Activated CD4-positive, alpha-beta T cell treated with anti-CD3 and anti-CD28 coated beads for 36 hours (primary cell): ENCODE measurements at regions not wholly inside any gene's neighbourhood (a gene's known extent, or its start where the extent isn't known, plus 50 kb on each side); places are given as distances from the start of the nearest gene placed in this dataset.
"Not testable (repeated sequence)": the region's sequence is repeated elsewhere in the genome, so short reads cannot be mapped to it uniquely, and the experiment has no call there.

ENCODE experiments used
- ATAC-seq: fragments of 200-7000 bp; cut with Tn5 transposase; one replicate; pipeline ENCODE4 v1.10.0; 2021; ENCODE audit warnings: mild to moderate bottlenecking, moderate library complexity
- CTCF ChIA-PET: fragments of 350-600 bp; sonication (Branson Sonifier 250); formaldehyde crosslinking; loops from one replicate; lab custom pipeline; 2021; ENCODE audit warnings: antibody characterized with exemption; lab: Charles Lee
- POLR2A ChIA-PET: fragments of 350-600 bp; sonication (Branson Sonifier 250); formaldehyde crosslinking; loops from one replicate; lab custom pipeline; 2021; ENCODE audit warnings: antibody characterized with exemption, inconsistent platforms; lab: Charles Lee
- DNase-seq: peaks from one replicate; pipeline ENCODE4 v3.0.0-alpha.2; 2020
- H3K27ac Mint-ChIP-seq: one replicate; pipeline ENCODE4 v1.8.0; 2021; ENCODE audit warnings: mixed read lengths
- H3K27me3 Mint-ChIP-seq: one replicate; pipeline ENCODE4 v1.8.0; 2021; ENCODE audit warnings: mixed read lengths
- H3K36me3 Mint-ChIP-seq: one replicate; pipeline ENCODE4 v1.8.0; 2021; ENCODE audit warnings: low read depth, mixed read lengths
- H3K4me1 Mint-ChIP-seq: one replicate; pipeline ENCODE4 v1.8.0; 2021; ENCODE audit warnings: mixed read lengths
- H3K4me3 Mint-ChIP-seq: one replicate; pipeline ENCODE4 v1.8.0; 2021; ENCODE audit warnings: mild to moderate bottlenecking, moderate library complexity, mixed read lengths
- H3K9me3 Mint-ChIP-seq: one replicate; pipeline ENCODE4 v1.8.0; 2021; ENCODE audit warnings: low read depth, mixed read lengths
- intact Hi-C, 2 experiments: fragments of 100-400 bp; cut with DNase I in 1 of 2; cut with micrococcal nuclease in 1 of 2; formaldehyde crosslinking; loops; one replicate each; pipeline versions ENCODE4 v1.14.2 to v1.15.1; 2022 to 2024; cut with DNase I, micrococcal nuclease

DNA sequence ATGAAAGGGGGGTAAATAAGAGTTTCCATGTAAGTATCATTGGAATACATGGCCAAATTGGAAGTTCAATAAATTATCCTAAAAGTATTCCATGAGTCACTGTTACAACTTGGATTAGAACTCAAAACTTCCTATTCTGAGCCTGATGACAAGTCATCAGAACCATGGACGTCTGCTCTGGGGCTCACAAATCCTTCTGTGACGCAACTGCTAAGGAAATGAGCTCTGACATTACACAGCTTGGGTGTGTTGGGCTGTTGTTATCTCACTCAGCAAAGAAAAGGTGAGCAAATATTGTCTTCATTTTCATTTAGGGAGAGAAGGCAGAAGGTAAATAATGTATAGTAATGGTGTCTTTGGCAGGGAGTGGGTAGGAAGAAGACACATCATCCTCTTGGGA lies 214.8 kb upstream of the ADO start:
- no peak for DNase-seq
- Mint-ChIP-seq H3K4me1 (peaks cover 4% of the 10 kb centered on the region), H3K4me3 (no peak overlapping the region), H3K27ac (no peak overlapping the region), H3K36me3 (no peaks in the 10 kb centered on the region), H3K27me3 (peaks cover 22% of the 10 kb centered on the region), H3K9me3 (no peaks in the 10 kb centered on the region)
- ChIA-PET POLR2A (no interaction called here), CTCF (interaction anchor here (1.1 to 1.2 kb wide), 2 partner anchors 33 to 490 kb away, joined by 3 read pairs; no protein-coding TSS in a partner anchor)
- no peak for ATAC-seq
- intact Hi-C loops: loop anchor here (5.0 to 10.0 kb wide), 4 partner anchors 97 to 1135 kb away; partner anchors contain the start of gene EGR2 (in 1 of the 2)

DNA sequence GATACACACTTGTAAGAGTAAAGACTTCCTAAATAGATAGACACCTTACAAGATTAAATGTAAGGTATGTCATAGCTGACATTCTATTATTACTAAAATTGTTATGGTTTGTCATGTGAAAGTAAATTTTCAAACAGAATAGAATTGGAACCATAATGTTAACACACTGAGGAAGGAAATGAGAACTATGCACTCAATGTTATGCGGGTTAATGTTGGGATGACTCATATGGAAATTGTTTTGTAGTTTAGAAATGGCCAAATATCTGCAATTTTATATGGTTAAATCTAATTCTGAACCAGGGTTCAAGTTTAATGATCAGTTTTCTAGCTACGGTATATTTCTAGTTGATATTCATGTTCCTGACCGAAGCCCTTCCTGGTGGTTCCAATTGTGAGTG lies 214.2 kb upstream of the ADO start:
- DNase-seq (no peak), ATAC-seq (no peak)
- POLR2A ChIA-PET: no interaction called here
- intact Hi-C loops: loop anchor here (5.0 to 10.0 kb wide), 4 partner anchors 98 to 1134 kb away; partner anchors contain the start of gene EGR2 (in 1 of the 2)
- CTCF ChIA-PET: interaction anchor here (1.0 to 1.5 kb wide), 5 partner anchors 20 to 568 kb away, joined by 3 to 4 read pairs (median 3); no protein-coding TSS in a partner anchor
- peaks cover 4% of the 10 kb centered on the region for H3K4me1 Mint-ChIP-seq
- no peaks in the 10 kb centered on the region for H3K36me3 Mint-ChIP-seq
- no peak overlapping the region for H3K4me3 Mint-ChIP-seq
- peaks cover 18% of the 10 kb centered on the region for H3K27me3 Mint-ChIP-seq
- H3K9me3 Mint-ChIP-seq: no peaks in the 10 kb centered on the region
- H3K27ac Mint-ChIP-seq: no peak overlapping the region

DNA sequence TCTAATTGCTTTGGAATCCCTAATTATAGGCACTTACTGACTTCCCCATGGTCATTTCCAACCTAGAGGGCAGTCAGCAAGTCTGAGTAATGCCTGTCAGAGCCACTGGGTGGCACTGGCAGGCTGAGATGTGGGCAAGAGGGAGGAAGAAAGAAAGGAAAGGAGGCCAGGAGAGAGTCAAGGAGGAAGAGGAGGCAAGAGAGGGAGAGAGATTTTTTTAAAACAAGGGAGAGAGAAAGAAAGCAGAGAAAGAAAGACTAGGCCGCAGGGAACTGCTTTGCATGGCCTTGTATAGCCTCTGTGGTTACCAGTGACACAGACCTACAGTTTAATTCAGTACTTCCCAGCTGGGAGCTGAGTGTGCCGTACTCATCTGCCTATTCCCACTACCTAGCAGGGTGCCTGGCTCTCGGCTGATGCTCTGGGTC lies 210.4 kb upstream of the ADO start:
- ChIA-PET CTCF (interaction anchor here (0.6 to 2.2 kb wide), 16 partner anchors 11 to 572 kb away, joined by 3 to 12 read pairs (median 4); no protein-coding TSS in a partner anchor), POLR2A (no interaction called here)

DNA sequence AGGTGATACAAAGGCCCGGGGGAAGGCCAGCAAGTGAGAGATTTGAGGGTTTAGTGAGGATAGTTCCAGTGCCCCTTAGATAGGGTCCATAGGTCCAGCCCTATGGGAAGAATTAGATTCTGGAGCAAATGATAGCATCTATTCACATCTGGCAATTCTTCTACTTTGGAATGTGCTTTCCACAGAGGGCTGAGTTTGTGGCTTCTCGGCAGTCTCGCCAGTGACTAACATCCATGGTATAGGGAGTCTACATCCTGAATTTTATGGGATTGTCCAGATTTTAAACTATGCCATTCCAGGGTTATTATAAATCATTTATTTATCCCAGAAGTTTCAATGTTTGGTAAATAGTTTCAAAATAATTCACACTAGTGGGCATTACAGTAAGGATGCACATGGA lies 207.3 kb upstream of the ADO start:
- Mint-ChIP-seq H3K36me3 (no peaks in the 10 kb centered on the region), H3K4me1 (peaks cover 4% of the 10 kb centered on the region), H3K4me3 (no peak overlapping the region), H3K9me3 (no peaks in the 10 kb centered on the region), H3K27ac (no peak overlapping the region), H3K27me3 (peaks cover 12% of the 10 kb centered on the region)
- ChIA-PET CTCF (interaction anchor here (0.7 kb wide), 2 partner anchors 39 to 158 kb away, joined by 3 read pairs; no protein-coding TSS in a partner anchor), POLR2A (no interaction called here)
- intact Hi-C loops: loop anchor here (10.0 kb wide), 2 partner anchors 162 to 1128 kb away; no protein-coding TSS in a partner anchor
- ATAC-seq (no peak), DNase-seq (no peak)

More for the DNA sequence above, 210.4 kb upstream of the ADO start:
- Mint-ChIP-seq H3K27ac (no peak overlapping the region), H3K9me3 (no peaks in the 10 kb centered on the region), H3K27me3 (peaks cover 14% of the 10 kb centered on the region), H3K36me3 (no peaks in the 10 kb centered on the region), H3K4me1 (peaks cover 4% of the 10 kb centered on the region), H3K4me3 (no peak overlapping the region)
- DNase-seq (peak; percentile 71), ATAC-seq (peak; percentile 84)
- intact Hi-C loops: loop anchor here (1.0 to 10.0 kb wide), 8 partner anchors 102 to 1131 kb away; partner anchors contain the start of gene EGR2 (in 1 of the 2)

DNA sequence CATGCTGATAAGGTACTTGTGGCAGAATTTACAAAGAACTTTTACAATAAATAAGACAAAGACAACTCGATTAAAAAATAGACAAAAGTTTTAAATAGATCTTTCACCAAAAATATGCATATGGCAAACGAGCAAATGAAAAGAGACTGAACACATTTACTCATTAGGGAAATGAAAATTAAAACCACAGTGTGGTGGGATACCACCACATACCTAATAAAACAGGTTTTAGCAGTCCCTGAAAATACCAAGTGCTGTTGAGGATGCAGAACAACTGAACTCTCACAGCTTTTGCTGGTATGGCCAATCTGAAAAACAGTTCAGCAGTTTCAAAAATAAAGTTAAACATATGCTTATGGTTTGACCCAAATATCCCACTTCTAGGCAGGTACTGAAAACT lies 205.4 kb upstream of the ADO start:
- no peak for ATAC-seq
- intact Hi-C loops: loop anchor here (10.0 kb wide), 2 partner anchors 164 to 1126 kb away; no protein-coding TSS in a partner anchor
- POLR2A ChIA-PET: no interaction called here

DNA sequence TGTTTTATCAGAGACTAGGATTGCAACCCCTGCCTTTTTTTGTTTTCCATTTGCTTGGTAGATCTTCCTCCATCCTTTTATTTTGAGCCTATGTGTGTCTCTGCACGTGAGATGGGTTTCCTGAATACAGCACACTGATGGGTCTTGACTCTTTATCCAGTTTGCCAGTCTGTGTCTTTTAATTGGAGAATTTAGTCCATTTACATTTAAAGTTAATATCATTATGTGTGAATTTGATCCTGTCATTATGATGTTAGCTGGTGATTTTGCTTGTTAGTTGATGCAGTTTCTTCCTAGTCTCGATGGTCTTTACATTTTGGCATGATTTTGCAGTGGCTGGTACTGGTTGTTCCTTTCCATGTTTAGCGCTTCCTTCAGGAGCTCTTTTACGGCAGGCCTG lies 198.0 kb upstream of the ADO start:
- intact Hi-C loops: not testable (repeated sequence)

More for the DNA sequence above, 205.4 kb upstream of the ADO start:
- no peak overlapping the region for H3K4me3 Mint-ChIP-seq
- DNase-seq: no peak
- CTCF ChIA-PET: interaction anchor here (0.6 kb wide), 1 partner anchor 38 kb away, joined by 3 read pairs; no protein-coding TSS in a partner anchor
- peaks cover 2% of the 10 kb centered on the region for H3K4me1 Mint-ChIP-seq
- peaks cover 8% of the 10 kb centered on the region for H3K27me3 Mint-ChIP-seq
- H3K27ac Mint-ChIP-seq: no peak overlapping the region
- H3K36me3 Mint-ChIP-seq: no peaks in the 10 kb centered on the region
- no peaks in the 10 kb centered on the region for H3K9me3 Mint-ChIP-seq

DNA sequence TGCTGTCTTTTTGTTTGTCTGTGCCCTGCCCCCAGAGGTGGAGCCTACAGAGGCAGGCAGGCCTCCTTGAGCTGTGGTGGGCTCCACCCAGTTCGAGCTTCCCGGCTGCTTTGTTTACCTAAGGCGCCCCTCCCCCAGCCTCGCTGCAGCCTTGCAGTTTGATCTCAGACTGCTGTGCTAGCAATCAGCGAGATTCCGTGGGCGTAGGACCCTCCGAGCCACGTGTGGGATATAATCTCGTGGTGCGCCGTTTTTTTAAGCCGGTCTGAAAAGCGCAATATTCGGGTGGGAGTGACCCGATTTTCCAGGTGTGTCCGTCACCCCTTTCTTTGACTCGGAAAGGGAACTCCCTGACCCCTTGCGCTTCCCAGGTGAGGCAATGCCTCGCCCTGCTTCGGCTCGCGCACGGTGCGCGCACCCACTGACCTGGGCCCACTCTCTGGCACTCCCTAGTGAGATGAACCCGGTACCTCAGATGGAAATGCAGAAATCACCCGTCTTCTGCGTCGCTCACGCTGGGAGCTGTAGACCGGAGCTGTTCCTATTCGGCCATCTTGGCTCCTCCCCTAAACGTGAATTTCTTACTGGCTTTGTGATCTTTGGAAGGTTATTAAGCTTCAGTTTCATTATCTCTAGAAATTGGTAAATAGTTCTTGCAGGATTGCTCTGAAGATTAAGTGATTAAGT lies 196.2 kb upstream of the ADO start:
- H3K4me3 Mint-ChIP-seq, POLR2A ChIA-PET, ATAC-seq, H3K9me3 Mint-ChIP-seq, intact Hi-C loops, DNase-seq, H3K36me3 Mint-ChIP-seq, H3K4me1 Mint-ChIP-seq, H3K27ac Mint-ChIP-seq: not testable (repeated sequence)
- peaks cover 14% of the 10 kb centered on the region for H3K27me3 Mint-ChIP-seq
- CTCF ChIA-PET: interaction anchor here (0.9 to 4.9 kb wide), 8 partner anchors 9 to 476 kb away, joined by 3 to 51 read pairs (median 4); partner anchors contain the start of gene EGR2

More for the DNA sequence above, 198.0 kb upstream of the ADO start:
- H3K9me3 Mint-ChIP-seq, H3K36me3 Mint-ChIP-seq, H3K4me3 Mint-ChIP-seq, CTCF ChIA-PET, H3K27ac Mint-ChIP-seq, POLR2A ChIA-PET, ATAC-seq, H3K27me3 Mint-ChIP-seq, H3K4me1 Mint-ChIP-seq, DNase-seq: not testable (repeated sequence)

DNA sequence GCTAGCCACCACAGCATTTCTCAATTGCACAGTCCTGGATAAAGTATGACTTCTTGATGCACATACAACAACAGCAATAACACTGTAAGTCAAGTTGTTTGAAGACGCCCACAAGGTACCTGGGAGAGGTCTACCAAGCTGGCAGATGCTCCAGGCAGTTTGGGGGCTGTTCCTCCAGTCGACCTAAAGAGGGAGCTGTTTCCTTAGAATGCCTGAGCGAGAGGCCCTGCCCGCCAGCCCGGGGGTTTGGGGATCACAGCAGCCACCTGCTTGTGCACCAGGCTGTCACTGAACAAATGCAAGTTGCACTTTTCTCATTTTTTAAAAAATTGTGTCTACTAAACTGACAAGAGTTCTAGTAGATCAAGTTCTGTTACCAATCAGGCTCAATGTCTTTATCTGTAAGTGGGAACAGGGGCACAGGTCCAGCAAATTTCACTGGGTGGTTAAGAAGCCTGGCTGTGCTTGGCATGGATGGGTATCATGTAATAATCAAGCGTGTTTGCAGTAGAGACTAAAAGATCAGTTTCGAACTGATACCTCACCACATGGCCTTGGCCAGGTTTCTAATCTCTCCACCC lies 193.8 kb upstream of the ADO start:
- intact Hi-C loops: loop anchor here (1.0 to 5.0 kb wide), 8 partner anchors 70 to 548 kb away; no protein-coding TSS in a partner anchor
- POLR2A ChIA-PET: no interaction called here
- H3K9me3 Mint-ChIP-seq: peaks cover 3% of the 10 kb centered on the region

DNA sequence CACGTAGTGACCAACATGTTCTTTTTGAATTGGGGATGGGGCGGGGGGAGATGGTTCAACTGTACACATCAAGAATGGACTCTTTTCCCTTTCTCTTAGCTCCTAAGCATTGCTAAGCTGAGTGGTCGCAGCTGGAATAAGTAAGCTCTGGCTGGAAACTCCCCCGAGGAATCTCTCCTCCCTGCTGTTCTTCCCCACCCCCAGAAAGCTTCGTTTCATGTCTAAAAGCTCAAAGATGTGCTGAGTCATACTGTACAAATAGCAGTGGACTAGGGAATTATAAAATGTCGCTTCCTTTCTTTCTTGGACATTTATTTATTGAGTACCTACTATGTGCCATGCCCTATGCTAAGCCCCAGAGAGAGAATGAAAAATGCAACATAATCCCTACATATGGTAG lies 191.1 kb upstream of the ADO start:
- H3K4me1 Mint-ChIP-seq: peaks cover 27% of the 10 kb centered on the region
- DNase-seq (no peak), ATAC-seq (no peak)
- no peak overlapping the region for H3K4me3 Mint-ChIP-seq
- peaks cover 16% of the 10 kb centered on the region for H3K27me3 Mint-ChIP-seq
- no peaks in the 10 kb centered on the region for H3K36me3 Mint-ChIP-seq
- ChIA-PET POLR2A (no interaction called here), CTCF (interaction anchor here (0.6 to 2.5 kb wide), 5 partner anchors 24 to 1148 kb away, joined by 4 to 9 read pairs (median 4); no protein-coding TSS in a partner anchor)
- peaks cover 3% of the 10 kb centered on the region for H3K9me3 Mint-ChIP-seq
- no peak overlapping the region for H3K27ac Mint-ChIP-seq
- intact Hi-C loops: loop anchor here (5.0 kb wide), 3 partner anchors 384 to 544 kb away; no protein-coding TSS in a partner anchor

More for the DNA sequence above, 193.8 kb upstream of the ADO start:
- Mint-ChIP-seq H3K4me3 (no peak overlapping the region), H3K4me1 (peaks cover 27% of the 10 kb centered on the region), H3K27ac (no peak overlapping the region), H3K36me3 (no peaks in the 10 kb centered on the region), H3K27me3 (peaks cover 14% of the 10 kb centered on the region)
- ATAC-seq: peak; percentile 79
- peak; percentile 87 for DNase-seq
- CTCF ChIA-PET: interaction anchor here (0.6 to 4.9 kb wide), 46 partner anchors 9 to 546 kb away, joined by 3 to 51 read pairs (median 4); partner anchors contain the start of gene EGR2

DNA sequence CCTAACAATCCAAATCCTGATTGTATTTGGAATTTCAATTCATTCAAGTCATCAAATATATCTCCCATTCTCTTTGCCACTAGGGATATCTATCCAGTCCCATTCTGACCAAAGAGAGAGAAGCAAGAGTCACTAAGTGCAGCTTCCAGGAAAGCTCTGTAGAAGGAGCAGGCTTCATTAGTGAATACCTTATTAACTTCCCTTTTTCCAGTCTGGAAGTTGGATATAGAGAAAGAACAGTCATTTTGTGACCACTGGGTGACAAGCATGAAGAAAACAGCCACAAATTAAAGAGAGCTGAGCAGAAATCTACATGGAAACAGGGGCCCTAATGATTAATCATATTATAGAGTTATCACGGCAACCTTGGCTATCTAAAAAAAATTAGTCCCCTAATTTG lies 190.7 kb upstream of the ADO start:
- H3K4me3 Mint-ChIP-seq: no peak overlapping the region
- no peaks in the 10 kb centered on the region for H3K36me3 Mint-ChIP-seq
- intact Hi-C loops: loop anchor here (1.0 to 5.0 kb wide), 7 partner anchors 23 to 543 kb away; no protein-coding TSS in a partner anchor
- ChIA-PET POLR2A (no interaction called here), CTCF (interaction anchor here (1.0 to 2.5 kb wide), 4 partner anchors 23 to 196 kb away, joined by 3 to 9 read pairs (median 4); no protein-coding TSS in a partner anchor)
- ATAC-seq (no peak), DNase-seq (no peak)
- peaks cover 3% of the 10 kb centered on the region for H3K9me3 Mint-ChIP-seq
- peaks cover 27% of the 10 kb centered on the region for H3K4me1 Mint-ChIP-seq
- H3K27me3 Mint-ChIP-seq: peaks cover 13% of the 10 kb centered on the region
- no peak overlapping the region for H3K27ac Mint-ChIP-seq
